ENCODE measurements at regions not wholly inside any gene's neighbourhood (a gene's known extent, or its start where the extent isn't known, plus 50 kb on each side); places are given as distances from the start of the nearest gene placed in this dataset.
"Not testable (repeated sequence)": the region's sequence is repeated elsewhere in the genome, so short reads cannot be mapped to it uniquely, and the experiment has no call there.

DNA sequence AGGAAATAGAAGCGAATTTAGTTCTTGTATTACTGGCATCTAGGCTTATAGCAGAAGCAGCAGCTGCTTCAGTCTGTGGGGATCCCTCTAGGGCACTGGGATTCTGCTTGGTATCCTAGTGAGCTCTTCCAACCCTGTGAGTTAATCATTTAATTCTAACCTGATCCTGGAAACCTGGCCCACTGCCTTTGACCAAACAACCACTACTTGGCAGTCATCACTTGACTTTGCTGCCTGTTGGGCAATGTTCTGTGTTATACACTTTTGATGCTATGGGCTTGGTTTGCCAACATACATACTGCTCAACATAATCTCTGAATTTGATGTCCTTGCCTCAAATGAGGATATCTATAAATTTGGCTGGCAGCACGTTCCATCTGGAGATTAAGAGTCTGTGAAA lies 813.4 kb downstream of the ANKRD7 start:
- 83 to 100% methylated on average over 1 to 2 of the region's 2 CpGs for WGBS, 2 experiments (ENCODE audit: insufficient coverage in 2 of 2)
- H3K4me3 ChIP-seq (ENCODE audit: extremely low read depth, insufficient read depth, low read length, poor library complexity, severe bottlenecking): no peak overlapping the region
- no peak overlapping the region for H3K27ac ChIP-seq (ENCODE audit: low read depth, low read length, severe bottlenecking)
- no peaks in the 10 kb centered on the region for H3K36me3 ChIP-seq (ENCODE audit: control insufficient read depth, insufficient read depth, low read length)
- no peaks in the 10 kb centered on the region for H3K4me1 ChIP-seq (ENCODE audit: control insufficient read depth, insufficient read depth, low read length, poor library complexity, severe bottlenecking)
- H3K9me3 ChIP-seq (ENCODE audit: control insufficient read depth, low read length): no peaks in the 10 kb centered on the region

DNA sequence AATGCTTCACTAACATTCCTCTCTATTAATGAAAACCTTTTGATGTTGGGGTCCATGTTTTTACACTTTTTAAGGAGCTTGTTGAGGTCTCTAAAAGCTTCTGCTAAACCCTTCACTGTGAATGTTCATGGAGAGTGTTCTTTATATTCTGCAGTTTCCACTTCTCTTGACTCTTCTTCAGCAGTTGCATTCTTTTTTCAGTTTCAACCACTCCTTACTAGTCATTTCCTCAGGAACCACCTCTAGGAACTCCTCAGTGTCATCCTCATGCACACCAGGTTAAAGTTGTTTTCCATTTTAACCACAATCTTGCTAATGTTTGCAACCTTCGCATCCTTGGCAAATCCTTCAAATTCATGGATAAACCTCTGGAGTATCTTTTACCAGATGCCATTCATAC lies 821.6 kb downstream of the ANKRD7 start:
- Histone ChIP-seq H3K27ac (ENCODE audit: low read depth, low read length, severe bottlenecking) (no peak overlapping the region), H3K4me3 (ENCODE audit: extremely low read depth, insufficient read depth, low read length, poor library complexity, severe bottlenecking) (no peak overlapping the region), H3K9me3 (ENCODE audit: control insufficient read depth, low read length) (no peaks in the 10 kb centered on the region), H3K4me1 (ENCODE audit: control insufficient read depth, insufficient read depth, low read length, poor library complexity, severe bottlenecking) (no peaks in the 10 kb centered on the region), H3K36me3 (ENCODE audit: control insufficient read depth, insufficient read depth, low read length) (no peaks in the 10 kb centered on the region)
- WGBS, 2 experiments (ENCODE audit: insufficient coverage in 2 of 2): 77 to 100% methylated on average over 1 of the region's 1 CpG

DNA sequence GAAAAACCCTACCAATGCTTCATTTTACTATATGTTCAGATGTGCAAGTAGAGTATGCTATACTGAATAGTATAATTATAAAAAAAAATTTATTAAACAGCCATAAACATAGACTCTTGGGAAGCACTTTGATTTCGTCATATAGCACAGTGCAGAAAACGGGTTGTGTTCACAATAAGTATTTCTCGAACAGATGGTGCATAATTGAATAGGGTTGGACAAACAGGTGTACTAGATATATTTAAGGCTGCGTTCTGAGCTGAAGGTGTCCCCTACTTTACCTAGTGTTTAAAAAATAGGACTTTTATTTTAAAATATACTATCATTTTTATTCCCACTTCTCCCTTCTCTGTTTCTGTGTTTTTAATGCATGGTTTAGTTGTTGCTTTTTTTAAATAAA lies 841.5 kb downstream of the ANKRD7 start:
- Histone ChIP-seq H3K27ac (ENCODE audit: low read depth, low read length, severe bottlenecking) (no peak overlapping the region), H3K4me1 (ENCODE audit: control insufficient read depth, insufficient read depth, low read length, poor library complexity, severe bottlenecking) (no peaks in the 10 kb centered on the region), H3K9me3 (ENCODE audit: control insufficient read depth, low read length) (no peaks in the 10 kb centered on the region), H3K36me3 (ENCODE audit: control insufficient read depth, insufficient read depth, low read length) (no peaks in the 10 kb centered on the region), H3K4me3 (ENCODE audit: extremely low read depth, insufficient read depth, low read length, poor library complexity, severe bottlenecking) (no peak overlapping the region)
- WGBS, 2 experiments (ENCODE audit: insufficient coverage in 2 of 2): 75 to 100% methylated on average over 1 to 2 of the region's 4 CpGs

DNA sequence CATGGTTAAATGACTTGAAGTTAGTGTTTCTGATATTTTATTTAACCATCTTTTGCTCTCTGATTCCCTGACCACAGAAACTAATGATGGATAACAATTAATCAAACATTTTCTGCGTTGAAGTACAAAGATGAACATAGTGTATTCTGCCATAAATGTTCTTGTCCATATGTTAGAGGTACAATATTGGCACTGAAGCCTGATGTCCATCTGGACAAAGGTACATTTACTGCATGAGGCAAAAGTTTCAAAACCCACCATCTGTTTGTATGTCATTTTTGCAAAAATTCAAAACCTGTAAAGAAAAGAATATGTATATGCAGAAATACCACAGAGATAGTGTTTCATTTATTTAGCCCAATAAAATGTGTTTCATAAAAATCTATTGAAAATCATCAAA lies 861.5 kb downstream of the ANKRD7 start:
- Histone ChIP-seq H3K4me1 (ENCODE audit: control insufficient read depth, insufficient read depth, low read length, poor library complexity, severe bottlenecking) (no peaks in the 10 kb centered on the region), H3K9me3 (ENCODE audit: control insufficient read depth, low read length) (no peaks in the 10 kb centered on the region), H3K4me3 (ENCODE audit: extremely low read depth, insufficient read depth, low read length, poor library complexity, severe bottlenecking) (no peak overlapping the region), H3K27ac (ENCODE audit: low read depth, low read length, severe bottlenecking) (no peak overlapping the region), H3K36me3 (ENCODE audit: control insufficient read depth, insufficient read depth, low read length) (no peaks in the 10 kb centered on the region)
- no CpG with 5 or more reads among the region's 1 CpG for WGBS, 2 experiments (ENCODE audit: insufficient coverage in 2 of 2)

DNA sequence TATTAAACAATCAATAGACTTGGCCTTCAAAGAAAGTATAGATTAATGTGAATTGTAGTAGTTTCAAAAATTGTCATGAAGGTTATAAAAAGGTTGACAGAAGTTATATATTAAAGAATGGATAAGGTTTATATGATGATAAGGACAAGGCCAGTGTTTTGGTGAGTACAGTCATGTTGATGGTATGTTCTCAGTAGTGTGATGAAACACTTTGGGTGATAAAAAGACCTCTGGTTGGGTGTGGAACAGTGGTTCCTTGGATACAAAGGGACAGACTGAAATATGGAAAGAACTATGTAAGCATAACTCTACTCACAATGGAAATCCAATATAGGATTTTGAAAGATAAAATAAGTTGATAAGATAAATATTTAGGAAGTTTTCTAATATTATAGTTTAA lies 866.3 kb downstream of the ANKRD7 start:
- Histone ChIP-seq H3K4me1 (ENCODE audit: control insufficient read depth, insufficient read depth, low read length, poor library complexity, severe bottlenecking) (no peaks in the 10 kb centered on the region), H3K27ac (ENCODE audit: low read depth, low read length, severe bottlenecking) (no peak overlapping the region), H3K4me3 (ENCODE audit: extremely low read depth, insufficient read depth, low read length, poor library complexity, severe bottlenecking) (no peak overlapping the region)

DNA sequence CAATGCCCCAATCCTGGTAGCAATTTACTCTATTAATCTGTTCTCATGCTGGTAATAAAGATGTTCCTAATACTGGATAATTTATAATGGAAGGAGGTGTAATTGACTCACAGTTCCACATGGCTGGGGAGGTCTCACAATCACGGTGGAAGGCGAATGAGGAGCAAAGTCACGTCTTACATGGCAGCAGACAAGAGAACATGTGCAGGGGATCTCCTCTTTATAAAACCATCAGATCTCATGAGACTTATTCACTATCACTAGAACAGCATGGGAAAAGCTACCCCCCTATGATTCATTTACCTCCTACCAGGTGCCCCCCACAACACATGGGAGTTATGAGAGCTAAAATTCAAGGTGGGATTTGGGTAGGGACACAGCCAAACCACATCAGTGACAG lies 872.2 kb downstream of the ANKRD7 start:
- H3K27ac ChIP-seq (ENCODE audit: low read depth, low read length, severe bottlenecking): no peak overlapping the region
- H3K4me3 ChIP-seq (ENCODE audit: extremely low read depth, insufficient read depth, low read length, poor library complexity, severe bottlenecking): no peak overlapping the region
- no peaks in the 10 kb centered on the region for H3K36me3 ChIP-seq (ENCODE audit: control insufficient read depth, insufficient read depth, low read length)
- WGBS, 2 experiments (ENCODE audit: insufficient coverage in 2 of 2): 93 to 100% methylated on average over 2 to 3 of the region's 3 CpGs
- H3K9me3 ChIP-seq (ENCODE audit: control insufficient read depth, low read length): peaks cover 10% of the 10 kb centered on the region
- H3K4me1 ChIP-seq (ENCODE audit: control insufficient read depth, insufficient read depth, low read length, poor library complexity, severe bottlenecking): no peaks in the 10 kb centered on the region

More for the DNA sequence above, 866.3 kb downstream of the ANKRD7 start:
- no peaks in the 10 kb centered on the region for H3K36me3 ChIP-seq (ENCODE audit: control insufficient read depth, insufficient read depth, low read length)
- peaks cover 7% of the 10 kb centered on the region for H3K9me3 ChIP-seq (ENCODE audit: control insufficient read depth, low read length)

DNA sequence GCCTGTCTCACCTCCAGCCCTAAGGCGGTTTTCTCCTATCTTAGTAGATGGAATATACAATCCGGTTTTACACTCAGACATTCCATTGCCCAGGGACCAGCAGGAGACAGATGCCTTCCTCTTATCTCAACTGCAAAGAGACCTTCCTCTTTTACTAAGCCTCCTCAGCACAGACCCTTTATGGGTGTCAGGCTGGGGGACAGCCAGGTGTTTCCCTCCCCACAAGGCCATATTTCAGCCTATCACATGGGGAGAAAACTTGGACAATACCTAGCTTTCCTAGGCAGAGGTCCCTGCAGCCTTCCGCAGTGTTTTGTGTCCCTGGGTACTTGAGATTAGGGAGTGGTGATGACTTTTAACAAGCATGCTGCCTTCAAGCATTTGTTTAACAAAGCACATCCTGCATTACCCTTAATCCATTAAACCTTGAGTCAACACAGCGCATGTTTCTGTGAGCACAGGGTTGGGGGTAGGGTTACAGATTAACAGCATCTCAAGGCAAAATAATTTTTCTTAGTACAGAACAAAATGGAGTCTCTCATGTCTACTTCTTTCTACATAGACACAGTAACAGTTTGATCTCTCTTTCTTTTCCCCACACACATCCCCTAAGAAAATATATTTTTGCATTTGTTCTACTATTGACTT lies 876.2 kb downstream of the ANKRD7 start:
- H3K36me3 ChIP-seq (ENCODE audit: control insufficient read depth, insufficient read depth, low read length); H3K4me3 ChIP-seq (ENCODE audit: extremely low read depth, insufficient read depth, low read length, poor library complexity, severe bottlenecking); H3K4me1 ChIP-seq (ENCODE audit: control insufficient read depth, insufficient read depth, low read length, poor library complexity, severe bottlenecking); H3K9me3 ChIP-seq (ENCODE audit: control insufficient read depth, low read length): not testable (repeated sequence)
- peak overlapping the region; percentile 24 for H3K27ac ChIP-seq (ENCODE audit: low read depth, low read length, severe bottlenecking)
- WGBS, 2 experiments (ENCODE audit: insufficient coverage in 2 of 2): 27% methylated on average over 2 of the region's 4 CpGs; no CpG with 5 or more reads in 1 of the 2 experiments

DNA sequence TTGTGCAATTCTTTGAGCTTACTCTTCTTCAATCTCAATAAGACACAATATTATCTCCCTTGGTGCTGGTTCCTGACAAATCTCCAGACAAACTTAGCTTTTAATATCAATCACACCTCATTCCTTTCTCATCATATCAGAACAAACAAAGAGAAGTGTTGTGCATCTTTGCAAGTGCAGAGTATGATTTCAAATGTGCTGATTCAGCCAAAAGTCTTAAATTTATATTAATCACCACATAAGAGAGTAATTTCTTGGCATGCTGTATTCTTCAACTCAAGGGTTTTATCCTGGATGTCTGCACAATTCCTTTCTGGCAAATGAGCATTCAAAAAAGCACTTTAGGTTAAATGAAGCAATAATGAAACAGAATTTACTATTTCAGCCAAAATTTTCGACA lies 877.8 kb downstream of the ANKRD7 start:
- WGBS, 2 experiments (ENCODE audit: insufficient coverage in 2 of 2): no CpG with 5 or more reads among the region's 1 CpG
- Histone ChIP-seq H3K9me3 (ENCODE audit: control insufficient read depth, low read length) (no peaks in the 10 kb centered on the region), H3K27ac (ENCODE audit: low read depth, low read length, severe bottlenecking) (no peak overlapping the region), H3K4me3 (ENCODE audit: extremely low read depth, insufficient read depth, low read length, poor library complexity, severe bottlenecking) (no peak overlapping the region), H3K4me1 (ENCODE audit: control insufficient read depth, insufficient read depth, low read length, poor library complexity, severe bottlenecking) (no peaks in the 10 kb centered on the region), H3K36me3 (ENCODE audit: control insufficient read depth, insufficient read depth, low read length) (no peaks in the 10 kb centered on the region)

DNA sequence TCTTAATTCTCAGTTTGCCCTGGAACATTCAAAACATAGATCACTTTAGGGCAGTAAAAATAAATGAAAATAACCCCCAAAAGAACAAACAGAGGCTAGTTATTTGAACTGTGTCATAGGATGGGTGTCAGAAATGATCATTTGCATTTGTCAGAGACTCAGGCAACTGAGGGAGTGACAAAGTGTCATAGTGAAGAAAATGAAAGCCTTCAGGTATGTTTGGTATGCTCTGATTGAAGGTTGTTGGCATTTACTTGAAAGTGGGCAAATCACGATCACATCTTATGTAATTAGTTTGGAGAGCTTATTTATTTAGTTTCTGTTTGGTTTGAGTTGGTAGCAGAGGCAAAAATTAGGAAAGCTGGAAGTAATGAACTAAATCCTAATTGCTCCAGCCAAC lies 880.9 kb downstream of the ANKRD7 start:
- 67 to 80% methylated on average over 1 of the region's 1 CpG for WGBS, 2 experiments (ENCODE audit: insufficient coverage in 2 of 2)
- Histone ChIP-seq H3K4me1 (ENCODE audit: control insufficient read depth, insufficient read depth, low read length, poor library complexity, severe bottlenecking) (no peaks in the 10 kb centered on the region), H3K4me3 (ENCODE audit: extremely low read depth, insufficient read depth, low read length, poor library complexity, severe bottlenecking) (no peak overlapping the region), H3K36me3 (ENCODE audit: control insufficient read depth, insufficient read depth, low read length) (no peaks in the 10 kb centered on the region), H3K9me3 (ENCODE audit: control insufficient read depth, low read length) (peaks cover 5% of the 10 kb centered on the region), H3K27ac (ENCODE audit: low read depth, low read length, severe bottlenecking) (no peak overlapping the region)

DNA sequence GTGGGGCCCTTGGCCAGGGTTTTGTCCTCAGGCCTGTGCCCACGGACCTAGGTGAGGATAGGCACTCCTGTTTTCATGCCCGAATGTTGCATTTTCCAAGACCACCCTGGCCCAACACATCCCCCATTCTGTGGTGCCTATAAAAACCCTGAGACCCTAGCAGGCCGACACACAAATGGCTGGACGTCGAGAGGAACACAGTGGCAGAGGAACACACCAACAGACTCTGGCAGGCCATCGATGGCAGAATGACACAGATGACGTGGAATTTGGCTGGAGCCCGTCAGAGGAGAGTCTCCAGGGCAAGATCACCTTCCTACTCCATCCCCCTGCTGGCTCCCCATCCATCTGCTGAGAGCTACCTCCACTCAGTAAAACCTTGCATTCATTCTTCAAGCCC lies 898.8 kb downstream of the ANKRD7 start:
- H3K4me1 ChIP-seq (ENCODE audit: control insufficient read depth, insufficient read depth, low read length, poor library complexity, severe bottlenecking): no peaks in the 10 kb centered on the region
- H3K9me3 ChIP-seq (ENCODE audit: control insufficient read depth, low read length): no peaks in the 10 kb centered on the region
- 91 to 92% methylated on average over 2 to 7 of the region's 8 CpGs for WGBS, 2 experiments (ENCODE audit: insufficient coverage in 2 of 2)
- no peak overlapping the region for H3K4me3 ChIP-seq (ENCODE audit: extremely low read depth, insufficient read depth, low read length, poor library complexity, severe bottlenecking)
- no peaks in the 10 kb centered on the region for H3K36me3 ChIP-seq (ENCODE audit: control insufficient read depth, insufficient read depth, low read length)
- no peak overlapping the region for H3K27ac ChIP-seq (ENCODE audit: low read depth, low read length, severe bottlenecking)

DNA sequence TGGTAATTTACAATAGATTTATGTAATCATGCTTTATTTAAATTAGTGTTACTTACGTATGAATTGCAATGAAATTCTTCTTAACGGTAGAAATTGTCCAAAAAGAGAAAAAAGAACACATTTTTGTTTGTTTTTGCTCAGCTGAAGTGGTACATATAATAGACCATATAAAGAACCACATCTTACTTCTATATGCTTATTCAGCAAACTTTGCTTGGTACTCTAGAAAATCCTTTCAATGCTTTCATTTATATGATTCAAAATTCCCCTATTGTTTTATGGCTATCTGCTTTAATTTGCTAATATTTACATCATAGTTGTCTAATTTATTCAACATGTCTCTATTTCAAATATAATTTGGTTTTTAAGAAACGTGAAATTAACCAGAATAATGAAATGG lies 903.2 kb downstream of the ANKRD7 start:
- Histone ChIP-seq H3K27ac (ENCODE audit: low read depth, low read length, severe bottlenecking) (no peak overlapping the region), H3K36me3 (ENCODE audit: control insufficient read depth, insufficient read depth, low read length) (no peaks in the 10 kb centered on the region), H3K9me3 (ENCODE audit: control insufficient read depth, low read length) (no peaks in the 10 kb centered on the region), H3K4me3 (ENCODE audit: extremely low read depth, insufficient read depth, low read length, poor library complexity, severe bottlenecking) (no peak overlapping the region), H3K4me1 (ENCODE audit: control insufficient read depth, insufficient read depth, low read length, poor library complexity, severe bottlenecking) (no peaks in the 10 kb centered on the region)
- no CpG with 5 or more reads among the region's 3 CpGs for WGBS, 2 experiments (ENCODE audit: insufficient coverage in 2 of 2)

All from mesodermal cell (in vitro differentiated cells).